ENCODE measurements at regions not wholly inside any gene's neighbourhood (a gene's known extent, or its start where the extent isn't known, plus 50 kb on each side); places are given as distances from the start of the nearest gene placed in this dataset.

GRCh38 chr3:106068795-106069194 lies 200.0 kb upstream of the CBLB start:
- no peak for TF ChIP-seq CTCF (IDR thresholded peaks at IDR 0.05)
- no peak for TF ChIP-seq POLR2AphosphoS5 (IDR thresholded peaks at IDR 0.05)
- no peak for TF ChIP-seq POLR2A (IDR thresholded peaks at IDR 0.05)
- TF ChIP-seq EP300 (IDR thresholded peaks at IDR 0.05; ENCODE audit: low read depth), result no peak

All from transverse colon (tissue), 4 donors.